GM04503 (cell line): ENCODE measurements at regions not wholly inside any gene's neighbourhood (a gene's known extent, or its start where the extent isn't known, plus 50 kb on each side); places are given as distances from the start of the nearest gene placed in this dataset.
"Not testable (repeated sequence)": the region's sequence is repeated elsewhere in the genome, so short reads cannot be mapped to it uniquely, and the experiment has no call there.

Source experiments
- DNase-seq: peaks from one replicate; pipeline ENCODE4 v3.0.0-alpha.2; 2012; ENCODE audit warnings: low read depth

GRCh38 chr18:43341014-43341413 lies 63.7 kb upstream of the SYT4 start:
- DNase-seq = no peak

- DNase-seq = no peak
Measured at GRCh38 chr18:43350176-43350575, 72.9 kb upstream of the SYT4 start.

DNA sequence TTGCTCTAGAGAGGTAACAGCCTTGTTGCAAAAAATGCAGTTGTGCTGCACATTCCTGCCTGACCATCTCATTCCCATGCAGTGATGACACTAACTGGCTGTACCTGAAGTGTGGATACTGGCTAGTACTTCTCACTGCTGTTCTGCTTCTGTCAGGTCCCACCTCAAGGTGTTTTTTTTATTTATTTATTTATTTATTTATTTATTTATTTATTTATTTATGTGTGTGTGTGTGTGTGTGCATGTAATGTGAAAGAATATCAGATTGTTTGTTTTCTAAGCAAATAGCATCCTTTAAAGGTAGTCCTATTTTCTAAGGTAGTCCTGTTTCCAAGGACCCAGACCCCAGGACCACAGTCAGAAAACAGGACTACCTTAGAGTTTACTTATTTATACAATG lies 87.2 kb upstream of the SYT4 start:
- DNase-seq = no peak

- no peak for DNase-seq
Measured at GRCh38 chr18:43367895-43368294, 90.6 kb upstream of the SYT4 start.

DNA sequence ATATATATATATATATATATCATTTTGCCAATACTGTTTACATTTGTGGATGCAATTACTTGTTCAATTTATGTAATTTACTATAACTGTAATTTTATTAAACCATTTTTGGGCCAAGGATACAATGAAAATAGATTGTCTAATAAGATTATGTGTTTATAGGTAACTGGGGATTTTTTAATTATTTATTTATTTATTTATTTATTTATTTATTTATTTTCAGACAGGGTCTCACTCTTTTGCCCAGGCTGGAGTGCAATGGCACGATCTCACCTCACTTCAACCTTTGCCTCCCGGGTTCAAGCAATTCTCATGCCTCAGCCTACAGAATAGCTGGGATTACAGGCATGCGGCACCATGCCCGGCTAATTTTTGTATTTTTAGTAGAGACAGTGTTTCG lies 92.0 kb upstream of the SYT4 start:
- not testable (repeated sequence) for DNase-seq

GRCh38 chr18:43372773-43373172 lies 95.5 kb upstream of the SYT4 start:
- no peak for DNase-seq

GRCh38 chr18:43380104-43380672 lies 102.9 kb upstream of the SYT4 start:
- no peak for DNase-seq

DNA sequence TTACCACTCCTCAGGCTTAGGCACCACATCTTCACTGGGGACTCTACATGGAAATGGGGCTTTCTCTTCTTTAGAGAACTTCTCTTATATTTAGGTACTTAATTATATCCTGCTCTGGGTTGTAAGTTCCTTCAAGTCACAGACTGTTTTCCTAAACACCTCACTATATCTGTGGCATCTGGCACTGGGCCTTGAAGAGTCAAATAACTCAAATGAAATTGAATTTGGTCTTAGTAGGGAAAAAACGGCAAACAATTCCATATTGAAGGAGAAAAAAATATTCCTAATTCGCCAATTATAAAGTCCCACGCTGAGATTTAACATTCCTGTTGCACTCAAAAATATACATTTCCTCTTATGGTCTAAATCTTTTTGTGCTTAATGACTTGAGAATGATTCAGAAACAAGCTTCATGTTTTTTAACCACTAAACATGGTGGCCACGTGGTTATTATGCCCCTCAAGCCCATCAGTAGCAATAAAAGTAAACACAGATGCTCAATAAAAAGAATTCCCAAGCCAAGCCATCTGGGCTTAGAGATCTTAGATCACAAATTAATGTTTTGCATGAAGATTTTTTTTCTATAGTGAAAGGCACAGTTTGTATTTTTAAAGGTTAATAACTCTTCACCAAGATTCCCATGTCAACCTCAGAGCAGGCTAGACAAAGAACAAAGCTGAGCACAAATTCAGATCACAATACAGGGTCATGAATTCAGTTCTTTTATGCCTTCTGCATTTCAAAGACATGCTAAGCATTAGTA lies 105.5 kb upstream of the SYT4 start:
- no peak for DNase-seq

GRCh38 chr18:43389163-43389562 lies 111.9 kb upstream of the SYT4 start:
- no peak for DNase-seq

DNA sequence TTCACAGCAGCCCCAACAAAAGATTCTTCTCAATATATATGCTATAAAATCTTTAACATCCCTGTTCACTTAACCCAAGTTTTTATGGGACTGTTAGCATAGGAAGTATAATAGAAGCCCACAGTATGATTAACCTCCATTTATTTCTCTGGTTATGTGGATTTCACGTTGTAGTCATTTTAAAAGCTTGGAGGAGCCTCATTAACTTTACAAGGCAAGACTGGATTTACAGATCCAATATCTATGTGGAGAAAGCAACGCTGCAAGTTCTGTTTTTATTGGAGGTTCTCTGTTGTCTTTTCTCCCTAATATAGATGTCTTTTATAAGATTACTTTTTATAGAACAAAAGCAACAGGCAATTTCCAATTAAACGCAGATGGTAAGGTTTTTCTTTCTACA lies 114.9 kb upstream of the SYT4 start:
- no peak for DNase-seq

GRCh38 chr18:43393174-43393573 lies 115.9 kb upstream of the SYT4 start:
- no peak for DNase-seq

DNA sequence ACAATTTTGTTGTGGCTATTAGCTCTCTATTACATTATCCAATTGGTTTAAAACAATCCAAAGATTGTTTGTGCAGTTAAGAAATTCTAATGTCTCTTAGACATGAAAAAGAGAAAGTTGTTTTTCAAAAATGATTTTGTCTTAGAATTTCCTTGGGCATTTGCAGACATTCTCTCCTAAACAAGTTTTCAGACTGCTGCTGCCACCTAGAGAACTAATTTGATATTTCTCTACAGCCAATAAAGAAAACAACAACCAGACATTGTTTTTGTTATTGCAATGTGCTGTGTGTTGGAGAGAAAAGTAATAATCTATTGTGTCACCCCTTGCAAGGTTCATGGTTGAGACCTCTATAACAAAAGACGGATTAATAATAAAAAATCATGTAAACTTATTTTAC lies 119.0 kb upstream of the SYT4 start:
- no peak for DNase-seq

GRCh38 chr18:43398601-43399000 lies 121.3 kb upstream of the SYT4 start:
- DNase-seq = no peak

- DNase-seq = no peak
Measured at GRCh38 chr18:43405097-43405496, 127.8 kb upstream of the SYT4 start.

- no peak for DNase-seq
Measured at GRCh38 chr18:43414006-43414405, 136.7 kb upstream of the SYT4 start.

- no peak for DNase-seq
Measured at GRCh38 chr18:43420091-43420490, 142.8 kb upstream of the SYT4 start.

DNA sequence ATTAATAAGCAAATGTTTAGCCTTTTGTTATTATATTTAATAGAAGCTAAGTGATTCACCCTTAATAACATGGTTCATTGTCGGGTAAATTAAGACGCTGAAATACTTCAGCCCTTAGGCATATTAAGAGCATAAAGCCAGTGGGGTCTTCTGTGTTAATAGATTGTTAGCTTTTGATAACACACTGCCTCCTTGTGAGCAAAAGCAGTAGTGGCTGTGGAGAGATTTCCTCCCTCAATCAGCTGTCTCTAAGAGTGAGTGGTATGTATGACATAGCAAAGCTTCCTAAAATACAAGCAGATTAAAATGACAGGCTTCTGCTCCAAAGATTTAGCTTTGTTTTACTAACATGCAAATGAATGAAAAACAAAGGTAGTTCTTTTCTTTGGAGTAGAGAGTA lies 143.7 kb upstream of the SYT4 start:
- DNase-seq = no peak

DNA sequence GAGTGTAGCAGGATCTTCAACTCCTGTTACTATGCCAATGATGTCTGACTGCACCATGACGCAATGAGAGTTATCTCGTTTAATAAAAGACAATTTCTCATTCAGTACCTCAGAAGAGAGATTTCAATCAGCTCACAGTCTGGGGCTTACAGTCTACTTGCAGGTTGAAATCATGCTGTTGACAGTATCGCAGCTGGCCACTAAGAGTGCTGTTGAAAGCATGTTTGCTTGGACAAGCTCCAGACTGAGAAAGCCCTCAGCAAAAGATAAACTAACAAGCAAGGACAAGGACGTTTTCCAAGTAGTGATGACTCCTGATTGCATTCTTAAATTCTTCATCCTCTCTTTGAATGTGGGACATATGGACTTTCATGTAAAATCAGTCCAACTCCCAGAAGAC lies 145.2 kb upstream of the SYT4 start:
- no peak for DNase-seq

GRCh38 chr18:43435851-43436250 lies 158.6 kb upstream of the SYT4 start:
- DNase-seq = no peak

DNA sequence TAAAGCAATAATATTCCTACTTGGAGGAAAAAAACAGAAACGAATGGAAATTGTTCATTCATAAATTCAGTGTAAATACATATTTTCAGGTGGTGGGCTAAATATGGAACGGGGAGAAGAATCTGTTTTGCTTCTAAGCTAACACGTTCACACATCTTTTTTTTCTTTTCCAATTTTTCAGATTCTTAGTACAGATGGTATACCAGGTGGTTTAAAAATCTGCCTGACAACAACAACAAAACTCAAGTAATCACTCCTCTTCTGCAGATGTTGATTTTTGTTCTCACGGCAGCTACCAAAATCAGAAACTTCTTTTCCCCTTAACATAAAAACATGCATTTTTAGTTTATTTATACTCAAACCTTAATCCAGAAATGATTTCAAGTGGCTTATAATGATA lies 164.8 kb upstream of the SYT4 start:
- DNase-seq = no peak

DNA sequence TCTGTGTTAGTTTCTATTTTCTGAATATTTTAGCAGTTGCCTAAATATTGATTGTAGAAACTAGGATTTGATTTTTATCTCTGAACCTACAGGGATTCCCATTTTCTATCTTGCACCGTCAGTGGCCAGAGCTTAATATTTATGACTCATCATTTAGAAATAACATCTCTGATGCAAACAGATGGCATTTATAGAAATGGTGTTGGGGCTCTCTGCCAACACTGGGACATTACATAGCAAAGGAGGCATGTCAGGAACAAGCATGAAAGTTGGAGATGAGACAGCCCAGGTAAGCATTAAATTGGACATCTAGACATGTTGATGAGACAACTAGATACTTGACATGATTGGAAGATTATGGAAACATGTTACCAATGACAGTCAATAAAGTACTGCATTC lies 165.3 kb upstream of the SYT4 start:
- no peak for DNase-seq

DNA sequence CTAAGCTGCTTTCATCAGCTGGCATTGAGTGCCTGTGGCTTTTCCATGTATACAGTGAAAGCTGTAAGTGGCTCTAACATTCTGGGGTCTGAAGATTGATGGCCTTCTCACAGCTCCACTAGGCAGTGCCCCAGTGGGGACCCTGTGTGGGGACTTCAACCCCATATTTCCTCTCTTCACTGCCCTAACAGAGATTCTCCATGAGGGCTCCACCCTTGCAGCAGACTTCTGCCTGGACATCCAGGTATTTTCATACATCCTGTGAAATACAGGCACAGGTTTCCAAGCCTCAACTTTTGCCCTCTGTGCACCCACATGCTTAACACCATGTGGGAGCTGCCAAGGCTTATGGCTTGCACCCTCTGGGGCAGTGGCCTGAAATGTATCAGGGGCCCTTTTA lies 188.2 kb upstream of the SYT4 start:
- DNase-seq = no peak

- DNase-seq = no peak
Measured at GRCh38 chr18:43471873-43472272, 194.6 kb upstream of the SYT4 start.

- no peak for DNase-seq
Measured at GRCh38 chr18:43481069-43481468, 203.8 kb upstream of the SYT4 start.
